ENCODE measurements at regions not wholly inside any gene's neighbourhood (a gene's known extent, or its start where the extent isn't known, plus 50 kb on each side); places are given as distances from the start of the nearest gene placed in this dataset.
A peak's percentile ranks its signal among the peaks of the same experiment; 100 is the strongest.

GRCh38 chr7:98515201-98515600 lies 101.9 kb upstream of the NPTX2 start:
- DNase-seq (ENCODE audit: low read depth, low spot score) = no peak

GRCh38 chr7:98514211-98515031 lies 102.7 kb upstream of the NPTX2 start:
- DNase-seq (ENCODE audit: low read depth, low spot score) = no peak

DNA sequence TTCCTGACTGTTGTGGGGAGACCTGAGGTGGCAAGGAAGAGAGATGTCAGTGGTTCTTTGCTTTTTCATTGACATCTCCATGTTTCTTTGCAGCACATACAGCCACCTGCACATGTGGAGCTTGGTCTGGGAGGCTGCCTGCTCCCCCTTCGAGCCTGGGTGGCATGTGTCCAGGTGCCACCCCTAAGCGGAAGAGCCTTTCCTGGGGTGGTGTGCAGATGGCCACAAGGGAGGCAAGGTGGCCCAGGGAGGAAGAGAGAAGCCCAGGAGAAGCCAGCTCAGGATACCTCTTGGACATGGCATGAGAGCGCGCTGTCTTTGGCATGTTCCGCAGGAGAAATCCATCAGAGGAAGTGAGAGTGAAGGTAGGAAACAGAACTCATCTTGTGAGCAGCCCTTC lies 105.9 kb upstream of the NPTX2 start:
- no peak for DNase-seq (ENCODE audit: low read depth, low spot score)

GRCh38 chr7:98509836-98510235 lies 107.2 kb upstream of the NPTX2 start:
- DNase-seq (ENCODE audit: low read depth, low spot score) = no peak

- DNase-seq (ENCODE audit: low read depth, low spot score) = no peak
These were observed 105.6 kb upstream of the BAIAP2L1 start for GRCh38 chr7:98506471-98506870.

DNA sequence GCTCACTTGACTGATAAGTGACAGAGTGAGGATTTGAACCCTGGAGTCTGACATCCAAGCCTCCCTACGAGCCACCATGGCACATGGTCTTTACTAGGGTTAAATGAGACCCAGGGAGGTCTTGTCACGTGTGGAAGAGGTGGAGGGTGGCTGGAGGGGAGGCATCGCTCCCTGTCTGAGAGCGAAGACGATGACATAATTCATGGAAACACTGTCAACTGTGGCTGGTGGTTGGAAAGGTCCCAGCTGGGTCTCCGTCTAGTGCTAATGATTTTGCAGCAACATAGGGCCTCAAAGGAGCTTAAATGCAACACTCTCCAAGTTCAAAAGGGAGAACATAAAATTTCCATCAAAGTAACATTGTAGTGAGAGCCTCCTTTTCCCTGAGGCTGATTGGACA lies 99.9 kb upstream of the BAIAP2L1 start:
- no peak for DNase-seq (ENCODE audit: low read depth, low spot score)

- no peak for DNase-seq (ENCODE audit: low read depth, low spot score)
These were observed 95.7 kb upstream of the BAIAP2L1 start for GRCh38 chr7:98496618-98497017.

- no peak for DNase-seq (ENCODE audit: low read depth, low spot score)
These were observed 94.5 kb upstream of the BAIAP2L1 start for GRCh38 chr7:98495200-98495955.

GRCh38 chr7:98493030-98493778 lies 92.3 kb upstream of the BAIAP2L1 start:
- DNase-seq (ENCODE audit: low read depth, low spot score) = no peak

DNA sequence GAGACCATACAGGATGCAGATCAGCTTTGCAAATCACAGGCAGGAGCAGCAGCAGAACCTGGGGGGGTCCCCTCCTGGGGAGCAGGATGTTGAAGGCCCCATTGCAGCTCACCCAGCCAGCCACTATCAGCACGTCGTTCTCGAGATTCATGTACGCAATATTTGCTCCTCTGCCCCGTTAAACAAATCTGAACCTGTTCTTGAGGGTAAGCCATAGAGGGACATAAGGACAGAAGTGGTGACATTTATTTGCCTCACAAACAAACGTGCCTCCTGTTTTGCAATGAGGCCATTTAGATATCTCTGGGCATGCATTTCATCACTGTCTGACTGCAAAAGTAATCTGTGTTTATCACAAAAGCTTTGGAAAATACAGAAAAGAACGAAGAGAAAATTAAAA lies 87.3 kb upstream of the BAIAP2L1 start:
- DNase-seq (ENCODE audit: low read depth, low spot score) = no peak

GRCh38 chr7:98483964-98484545 lies 83.2 kb upstream of the BAIAP2L1 start:
- no peak for DNase-seq (ENCODE audit: low read depth, low spot score)

- DNase-seq (ENCODE audit: low read depth, low spot score) = no peak
These were observed 82.5 kb upstream of the BAIAP2L1 start for GRCh38 chr7:98483276-98483963.

- DNase-seq (ENCODE audit: low read depth, low spot score) = no peak
These were observed 78.4 kb upstream of the BAIAP2L1 start for GRCh38 chr7:98479318-98479717.

DNA sequence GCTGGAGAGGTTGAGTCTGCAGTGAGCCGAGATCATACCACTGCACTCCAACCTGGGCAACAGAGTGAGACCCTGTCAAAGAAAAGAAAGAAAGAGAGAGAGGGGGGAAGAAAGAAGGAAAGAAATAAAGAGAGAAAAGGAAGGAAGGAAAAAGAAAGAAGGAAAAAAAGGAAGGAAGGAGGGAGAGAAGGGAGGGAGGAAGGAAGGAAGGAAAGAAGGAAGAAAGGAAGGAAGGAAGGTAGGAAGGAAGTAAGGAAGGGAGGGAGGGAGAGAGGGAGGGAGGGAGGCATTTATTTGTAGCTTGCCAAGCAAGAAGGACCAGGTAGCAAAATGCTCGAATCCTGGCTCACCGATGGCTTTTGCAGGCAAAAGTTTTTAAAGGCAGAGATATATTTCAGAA lies 74.5 kb upstream of the BAIAP2L1 start:
- no peak for DNase-seq (ENCODE audit: low read depth, low spot score)

DNA sequence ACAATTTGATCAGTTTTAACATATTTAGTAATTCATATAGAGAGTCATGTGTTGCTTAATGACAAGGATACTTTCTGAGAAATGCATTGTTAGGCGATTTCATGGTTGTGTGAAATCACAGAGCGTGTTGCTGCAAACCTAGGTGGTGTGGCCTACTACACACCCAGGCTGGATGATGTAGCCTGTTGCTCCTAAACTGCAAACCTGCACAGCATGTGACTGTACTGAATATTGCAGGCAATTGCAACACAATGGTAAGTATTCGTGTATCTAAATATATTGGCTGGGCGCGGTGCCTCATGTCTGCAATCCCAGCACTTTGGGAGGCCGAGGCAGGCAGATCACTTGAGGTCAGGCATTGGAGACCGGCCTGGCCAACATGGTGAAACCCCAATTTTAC lies 73.7 kb upstream of the BAIAP2L1 start:
- no peak for DNase-seq (ENCODE audit: low read depth, low spot score)

DNA sequence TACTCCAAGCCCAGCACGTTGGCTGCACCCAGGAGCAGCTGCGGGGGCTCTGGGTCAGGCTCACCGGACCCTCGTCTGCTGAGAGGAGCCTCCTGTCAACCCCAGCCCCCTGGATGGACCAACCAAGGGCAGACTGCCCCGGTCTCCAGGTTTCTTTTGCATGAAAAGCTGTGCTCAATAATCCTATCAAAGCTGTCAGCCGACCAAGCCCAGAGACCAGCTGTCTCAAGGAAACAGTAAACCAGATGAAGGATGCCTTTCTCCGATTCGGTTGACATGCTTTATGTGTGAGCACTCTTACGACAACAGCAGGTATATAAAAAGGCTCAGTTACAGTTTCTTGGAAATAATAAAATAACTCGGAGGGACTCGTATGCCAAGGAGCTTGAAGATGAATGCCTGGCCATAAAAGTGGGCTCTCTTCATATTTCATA lies 71.6 kb upstream of the BAIAP2L1 start:
- DNase-seq (ENCODE audit: low read depth, low spot score) = no peak

DNA sequence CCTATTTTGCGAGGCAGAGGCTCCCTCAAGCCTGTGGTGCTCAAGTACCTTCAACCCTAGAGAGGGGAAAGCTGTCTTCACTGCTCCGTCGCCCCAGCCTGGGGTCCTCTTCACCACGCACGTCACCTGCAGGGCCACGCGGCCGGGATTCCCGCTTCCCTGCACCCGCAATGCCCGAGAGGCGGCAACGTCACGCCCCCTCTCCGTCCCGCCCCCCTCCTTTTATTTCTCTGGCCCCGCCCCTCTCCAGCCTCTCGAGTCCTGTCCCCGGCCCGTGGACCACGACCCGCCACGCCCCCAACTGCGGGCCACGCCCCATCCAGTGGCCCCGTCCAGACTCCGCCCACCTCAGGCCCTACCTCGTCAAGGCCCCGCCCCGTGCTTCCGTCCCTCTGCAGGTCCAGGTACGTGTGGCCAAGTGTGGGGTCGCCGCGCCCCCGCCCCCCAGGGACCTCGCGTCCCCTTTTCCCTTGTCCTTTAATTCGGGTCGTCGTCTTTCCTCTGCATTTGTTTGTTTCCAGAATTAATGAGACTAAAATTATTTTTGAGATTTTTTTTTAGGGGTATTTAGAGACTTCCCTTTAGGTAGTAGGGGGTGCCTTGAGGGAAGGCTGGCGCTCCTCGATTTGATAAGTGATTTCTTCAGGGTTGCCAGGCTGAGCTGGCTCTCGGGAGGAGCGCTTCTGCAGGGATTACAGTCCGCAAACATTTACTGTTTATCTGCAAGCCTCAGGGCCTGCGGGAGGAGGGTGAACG lies 69.8 kb upstream of the BAIAP2L1 start:
- DNase-seq (ENCODE audit: low read depth, low spot score) = peak; percentile 15

- DNase-seq (ENCODE audit: low read depth, low spot score) = no peak
These were observed 68.2 kb upstream of the BAIAP2L1 start for GRCh38 chr7:98469088-98469487.

DNA sequence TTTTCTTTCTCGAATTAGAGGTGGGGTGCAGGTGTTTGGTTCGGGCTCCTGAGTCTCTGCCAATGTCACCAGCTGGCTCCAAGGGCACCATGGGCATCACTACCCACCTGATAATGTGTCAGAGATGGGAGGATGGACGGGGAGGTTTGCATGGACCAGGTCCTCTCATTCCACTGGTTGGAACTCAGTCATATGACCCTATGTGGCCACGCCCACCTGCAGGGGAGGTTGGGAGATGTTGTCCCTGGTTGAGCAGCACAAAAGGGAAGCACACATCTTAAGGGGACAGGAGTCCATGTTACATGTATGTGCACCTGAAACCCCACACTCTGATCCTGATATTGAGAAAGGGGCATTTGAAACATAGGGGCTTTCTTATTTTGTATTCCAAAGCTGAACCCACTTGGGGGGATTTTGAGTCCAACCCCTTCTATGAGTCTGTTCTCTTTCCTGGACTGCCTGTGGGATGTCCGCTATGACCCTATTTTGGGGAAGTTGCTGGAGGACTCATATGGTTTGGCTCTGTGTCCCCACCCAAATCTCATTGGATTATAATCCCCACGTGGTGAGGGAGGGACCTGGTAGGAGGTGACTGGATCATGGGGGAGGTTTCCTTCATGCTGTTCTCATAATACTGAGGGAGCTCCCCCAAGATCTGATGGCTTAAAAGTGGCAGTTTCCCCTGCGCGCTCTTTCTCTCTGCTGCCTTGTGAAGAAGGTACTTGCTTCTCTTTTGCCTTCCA lies 66.9 kb upstream of the BAIAP2L1 start:
- no peak for DNase-seq (ENCODE audit: low read depth, low spot score)

GRCh38 chr7:98465022-98465421 lies 64.1 kb upstream of the BAIAP2L1 start:
- DNase-seq (ENCODE audit: low read depth, low spot score) = no peak
